Muscle layer of colon (tissue), 2 donors: ENCODE measurements at regions not wholly inside any gene's neighbourhood (a gene's known extent, or its start where the extent isn't known, plus 50 kb on each side); places are given as distances from the start of the nearest gene placed in this dataset.

Source experiments
- H3K27ac ChIP-seq: one replicate; pipeline ENCODE4 v1.7.0; 2013; ENCODE audit warnings: low read depth, mild to moderate bottlenecking, low read length, moderate library complexity
- H3K27me3 ChIP-seq, 2 donors: one replicate each; pipeline ENCODE4 v1.7.0; 2013; ENCODE audit warnings: low read length in 2 of 2, mild to moderate bottlenecking in 2 of 2; ENCODE audit not compliant: insufficient read depth in 2 of 2, control insufficient read depth in 1 of 2
- H3K36me3 ChIP-seq: one replicate; pipeline ENCODE4 v1.7.0; 2013; ENCODE audit warnings: mild to moderate bottlenecking, low read length; ENCODE audit not compliant: insufficient read depth
- H3K4me1 ChIP-seq: one replicate; pipeline ENCODE4 v1.7.0; 2013; ENCODE audit warnings: mild to moderate bottlenecking, low read length; ENCODE audit not compliant: insufficient read depth
- H3K4me3 ChIP-seq, 2 donors: one replicate each; pipeline ENCODE4 v1.7.0; 2013; ENCODE audit warnings: low read length in 2 of 2, low read depth in 1 of 2, mild to moderate bottlenecking in 1 of 2, moderate library complexity in 1 of 2
- H3K9ac ChIP-seq: one replicate; pipeline ENCODE4 v1.7.0; 2013; ENCODE audit warnings: low read length
- H3K9me3 ChIP-seq: one replicate; pipeline ENCODE4 v1.7.0; 2013; ENCODE audit warnings: mild to moderate bottlenecking, low read length
- donor health status: abdominal sarcoma.
- donor health status: Adenocarcinoma of cecum.

GRCh38 chr2:122681626-122682025 lies 926.2 kb downstream of the TSN start:
- Histone ChIP-seq H3K4me3 (no peak overlapping the region), H3K4me1 (no peaks in the 10 kb centered on the region), H3K9ac (no peak overlapping the region), H3K9me3 (no peaks in the 10 kb centered on the region), H3K36me3 (no peaks in the 10 kb centered on the region), H3K27ac (no peak overlapping the region), H3K27me3 (no peaks in the 10 kb centered on the region)

GRCh38 chr2:122682356-122682755 lies 926.9 kb downstream of the TSN start:
- no peak overlapping the region for H3K27ac ChIP-seq
- no peak overlapping the region for H3K4me3 ChIP-seq
- H3K27me3 ChIP-seq = no peaks in the 10 kb centered on the region
- no peaks in the 10 kb centered on the region for H3K9me3 ChIP-seq
- no peaks in the 10 kb centered on the region for H3K4me1 ChIP-seq
- H3K36me3 ChIP-seq = no peaks in the 10 kb centered on the region
- H3K9ac ChIP-seq = no peak overlapping the region

GRCh38 chr2:122683018-122683417 lies 927.6 kb downstream of the TSN start:
- Histone ChIP-seq H3K27me3 (no peaks in the 10 kb centered on the region), H3K36me3 (no peaks in the 10 kb centered on the region), H3K9ac (no peak overlapping the region), H3K4me3 (no peak overlapping the region), H3K9me3 (no peaks in the 10 kb centered on the region), H3K4me1 (no peaks in the 10 kb centered on the region), H3K27ac (no peak overlapping the region)

GRCh38 chr2:122692400-122693083 lies 937.1 kb downstream of the TSN start:
- Histone ChIP-seq H3K27ac (no peak overlapping the region), H3K4me1 (no peaks in the 10 kb centered on the region)

GRCh38 chr2:122697415-122697814 lies 942.0 kb downstream of the TSN start:
- Histone ChIP-seq H3K27ac (no peak overlapping the region), H3K36me3 (no peaks in the 10 kb centered on the region), H3K9ac (no peak overlapping the region), H3K4me1 (no peaks in the 10 kb centered on the region), H3K4me3 (no peak overlapping the region), H3K9me3 (no peaks in the 10 kb centered on the region), H3K27me3 (no peaks in the 10 kb centered on the region)

More at GRCh38 chr2:122692400-122693083, 937.1 kb downstream of the TSN start:
- H3K36me3 ChIP-seq = no peaks in the 10 kb centered on the region
- H3K4me3 ChIP-seq = no peak overlapping the region
- H3K9me3 ChIP-seq = no peaks in the 10 kb centered on the region
- H3K27me3 ChIP-seq = no peaks in the 10 kb centered on the region
- no peak overlapping the region for H3K9ac ChIP-seq

GRCh38 chr2:122703676-122704075 lies 948.2 kb downstream of the TSN start:
- no peak overlapping the region for H3K4me3 ChIP-seq
- H3K9me3 ChIP-seq = no peaks in the 10 kb centered on the region
- no peak overlapping the region for H3K9ac ChIP-seq
- no peaks in the 10 kb centered on the region for H3K36me3 ChIP-seq
- H3K27ac ChIP-seq = no peak overlapping the region
- H3K27me3 ChIP-seq = no peaks in the 10 kb centered on the region
- H3K4me1 ChIP-seq = no peaks in the 10 kb centered on the region

GRCh38 chr2:122704109-122704563 lies 948.7 kb downstream of the TSN start:
- Histone ChIP-seq H3K27ac (no peak overlapping the region), H3K36me3 (no peaks in the 10 kb centered on the region), H3K4me1 (no peaks in the 10 kb centered on the region), H3K9ac (no peak overlapping the region), H3K27me3 (no peaks in the 10 kb centered on the region), H3K4me3 (no peak overlapping the region), H3K9me3 (no peaks in the 10 kb centered on the region)

GRCh38 chr2:122705746-122706145 lies 950.3 kb downstream of the TSN start:
- no peak overlapping the region for H3K9ac ChIP-seq
- H3K4me1 ChIP-seq = no peaks in the 10 kb centered on the region
- H3K4me3 ChIP-seq = no peak overlapping the region
- no peaks in the 10 kb centered on the region for H3K27me3 ChIP-seq
- H3K36me3 ChIP-seq = no peaks in the 10 kb centered on the region
- H3K9me3 ChIP-seq = no peaks in the 10 kb centered on the region
- H3K27ac ChIP-seq = no peak overlapping the region

- H3K27me3 ChIP-seq = no peaks in the 10 kb centered on the region
- no peak overlapping the region for H3K4me3 ChIP-seq
- H3K4me1 ChIP-seq = no peaks in the 10 kb centered on the region
- no peaks in the 10 kb centered on the region for H3K9me3 ChIP-seq
- no peak overlapping the region for H3K27ac ChIP-seq
- H3K36me3 ChIP-seq = no peaks in the 10 kb centered on the region
- H3K9ac ChIP-seq = no peak overlapping the region
Observed at GRCh38 chr2:122706757-122707223, 951.3 kb downstream of the TSN start.

- Histone ChIP-seq H3K27me3 (no peaks in the 10 kb centered on the region), H3K4me3 (no peak overlapping the region), H3K27ac (no peak overlapping the region)
Observed at GRCh38 chr2:122707224-122707824, 951.9 kb downstream of the TSN start.

GRCh38 chr2:122710049-122710448 lies 954.6 kb downstream of the TSN start:
- Histone ChIP-seq H3K4me3 (no peak overlapping the region), H3K27me3 (no peaks in the 10 kb centered on the region), H3K27ac (no peak overlapping the region), H3K9ac (no peak overlapping the region), H3K4me1 (no peaks in the 10 kb centered on the region), H3K9me3 (no peaks in the 10 kb centered on the region), H3K36me3 (no peaks in the 10 kb centered on the region)

More at GRCh38 chr2:122707224-122707824, 951.9 kb downstream of the TSN start:
- no peaks in the 10 kb centered on the region for H3K9me3 ChIP-seq
- no peak overlapping the region for H3K9ac ChIP-seq
- H3K4me1 ChIP-seq = no peaks in the 10 kb centered on the region
- H3K36me3 ChIP-seq = no peaks in the 10 kb centered on the region

- Histone ChIP-seq H3K27me3 (no peaks in the 10 kb centered on the region), H3K36me3 (no peaks in the 10 kb centered on the region), H3K4me3 (no peak overlapping the region), H3K9ac (no peak overlapping the region), H3K4me1 (no peaks in the 10 kb centered on the region), H3K9me3 (no peaks in the 10 kb centered on the region), H3K27ac (no peak overlapping the region)
Observed at GRCh38 chr2:122713800-122714199, 958.3 kb downstream of the TSN start.
